ENCODE measurements at regions not wholly inside any gene's neighbourhood (a gene's known extent, or its start where the extent isn't known, plus 50 kb on each side); places are given as distances from the start of the nearest gene placed in this dataset.

DNA sequence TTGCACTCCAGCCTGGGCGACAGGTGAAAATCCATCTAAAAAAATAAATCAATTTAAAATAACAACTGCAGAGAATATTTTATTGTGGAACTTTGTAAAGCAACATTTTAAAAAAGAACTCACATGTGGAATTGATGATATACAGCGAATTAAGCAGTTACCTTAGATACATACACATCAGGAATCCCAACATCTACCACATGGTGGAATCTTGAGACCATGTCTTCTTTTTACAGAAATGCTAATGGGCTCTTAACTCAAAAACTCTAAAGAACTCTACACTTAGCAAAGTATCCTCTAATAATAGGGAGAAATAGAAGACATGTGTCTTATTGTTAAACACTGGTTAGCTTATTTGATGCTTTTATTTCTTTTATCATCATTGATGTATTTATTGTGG is 373.6 kb downstream of the CDH7 start:
- Histone ChIP-seq H3K4me1 (no peaks in the 10 kb centered on the region), H3K27ac (no peak overlapping the region), H3K4me3 (no peak overlapping the region), H3K9me3 (no peaks in the 10 kb centered on the region), H3K4me2 (no peak overlapping the region)
- POLR2A ChIA-PET: no interaction called here
- DNase-seq (ENCODE audit: low read depth in 1 of 2, low spot score in 1 of 2) (peak in 1 of 2 experiments; percentile 1), FAIRE-seq (no peak), ATAC-seq (no peak)
- CTCF ChIA-PET: no interaction called here
- TF ChIP-seq ZC3H11A (IDR thresholded peaks at IDR 0.05): no peak
- TF ChIP-seq HOXB5 (CRISPR knock-in tag; IDR thresholded peaks at IDR 0.05): no peak
- no peak for TF ChIP-seq GATA3 (IDR thresholded peaks at IDR 0.05; ENCODE audit: borderline replicate concordance)
- TF ChIP-seq RARB (CRISPR knock-in tag; IDR thresholded peaks at IDR 0.05): no peak
- TF ChIP-seq ESRRA (IDR thresholded peaks at IDR 0.05; ENCODE audit: borderline replicate concordance, low read length): no peak
- TF ChIP-seq RFX5 (IDR thresholded peaks at IDR 0.05): no peak
- no peak for TF ChIP-seq MYC (IDR thresholded peaks at IDR 0.05; ENCODE audit: borderline replicate concordance, low read length)
- no peak for TF ChIP-seq POLR2AphosphoS2 (conservative IDR thresholded peaks at IDR 0.05; ENCODE audit: low read length)
- no peak for TF ChIP-seq PHF8 (IDR thresholded peaks at IDR 0.05; ENCODE audit: borderline replicate concordance, low read depth)
- no peak for TF ChIP-seq JUNB (IDR thresholded peaks at IDR 0.05)
- TF ChIP-seq JUN (IDR thresholded peaks at IDR 0.05): no peak
- TF ChIP-seq REST (IDR thresholded peaks at IDR 0.05): no peak
- 29% methylated on average over 2 of the region's 2 CpGs for WGBS (ENCODE audit: missing lambda C conversion rate)

GRCh38 chr18:66119347-66119746 is 368.5 kb downstream of the CDH7 start:
- H3K4me3 ChIP-seq: no peak overlapping the region
- no peak overlapping the region for H3K4me2 ChIP-seq
- ChIA-PET POLR2A (no interaction called here), CTCF (no interaction called here)
- no peaks in the 10 kb centered on the region for H3K4me1 ChIP-seq
- DNase-seq (ENCODE audit: low read depth in 1 of 2, low spot score in 1 of 2) (no peak), ATAC-seq (no peak), FAIRE-seq (no peak)
- H3K9me3 ChIP-seq: no peaks in the 10 kb centered on the region
- TF ChIP-seq BHLHE40 (IDR thresholded peaks at IDR 0.05; ENCODE audit: low read depth, low read length) (no peak), FOXS1 (CRISPR knock-in tag; IDR thresholded peaks at IDR 0.05) (no peak), ZNF302 (CRISPR knock-in tag; IDR thresholded peaks at IDR 0.05) (no peak), MAZ (IDR thresholded peaks at IDR 0.05; ENCODE audit: borderline replicate concordance, low read depth, low read length) (no peak), CHD2 (IDR thresholded peaks at IDR 0.05; ENCODE audit: low read length, partially characterized antibody) (no peak), PHF8 (IDR thresholded peaks at IDR 0.05; ENCODE audit: borderline replicate concordance, low read depth) (no peak), MAFK (IDR thresholded peaks at IDR 0.05; ENCODE audit: partially characterized antibody) (no peak), SMC3 (IDR thresholded peaks at IDR 0.05) (no peak)
- TF ChIP-seq, protein P1, sequence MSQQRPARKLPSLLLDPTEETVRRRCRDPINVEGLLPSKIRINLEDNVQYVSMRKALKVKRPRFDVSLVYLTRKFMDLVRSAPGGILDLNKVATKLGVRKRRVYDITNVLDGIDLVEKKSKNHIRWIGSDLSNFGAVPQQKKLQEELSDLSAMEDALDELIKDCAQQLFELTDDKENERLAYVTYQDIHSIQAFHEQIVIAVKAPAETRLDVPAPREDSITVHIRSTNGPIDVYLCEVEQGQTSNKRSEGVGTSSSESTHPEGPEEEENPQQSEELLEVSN (IDR thresholded peaks at IDR 0.05; ENCODE audit: borderline replicate concordance, low read depth): no peak
- no peak overlapping the region for H3K27ac ChIP-seq

- H3K4me2 ChIP-seq: no peak overlapping the region
- ATAC-seq (no peak), DNase-seq (ENCODE audit: low read depth in 1 of 2, low spot score in 1 of 2) (no peak), FAIRE-seq (no peak)
- ChIA-PET CTCF (no interaction called here), POLR2A (no interaction called here)
- no peaks in the 10 kb centered on the region for H3K4me1 ChIP-seq
- TF ChIP-seq FOSB (CRISPR knock-in tag; IDR thresholded peaks at IDR 0.05): no peak
- H3K9me3 ChIP-seq: no peaks in the 10 kb centered on the region
- no peak overlapping the region for H3K27ac ChIP-seq
- WGBS (ENCODE audit: missing lambda C conversion rate): 51% methylated on average over 11 of the region's 13 CpGs
- H3K4me3 ChIP-seq: no peak overlapping the region
These were observed 360.2 kb downstream of the CDH7 start for GRCh38 chr18:66111018-66111417.

Data from A549 (cell line).